CD4-positive, CD25-positive, alpha-beta regulatory T cell (primary cell): ENCODE measurements at regions not wholly inside any gene's neighbourhood (a gene's known extent, or its start where the extent isn't known, plus 50 kb on each side); places are given as distances from the start of the nearest gene placed in this dataset.
A peak's percentile ranks its signal among the peaks of the same experiment; 100 is the strongest.

Source experiments
- ATAC-seq, 2 donors: fragments of 150-1000 bp; cut with Tn5 transposase; one replicate each; pipeline ENCODE4 v1.10.0; 2021; ENCODE audit warnings: low read depth in 2 of 2, moderate number of reproducible peaks in 2 of 2, moderate library complexity in 1 of 2
- DNase-seq, 3 donors: peaks; one replicate each; pipeline versions ENCODE4 v3.0.0 to v3.0.0-alpha.2; 2012 to 2022; ENCODE audit warnings: mixed read lengths in 1 of 3
- H3K27ac ChIP-seq: one replicate; pipeline ENCODE4 v1.7.0; 2013; ENCODE audit warnings: mild to moderate bottlenecking, low read length; ENCODE audit not compliant: insufficient read depth, poor library complexity, severe bottlenecking
- H3K27me3 ChIP-seq: one replicate; pipeline ENCODE4 v1.7.0; 2013; ENCODE audit warnings: low read length; ENCODE audit not compliant: control insufficient read depth, insufficient read depth
- H3K36me3 ChIP-seq: one replicate; pipeline ENCODE4 v1.7.0; 2013; ENCODE audit warnings: mild to moderate bottlenecking, low read length, moderate library complexity; ENCODE audit not compliant: control insufficient read depth, insufficient read depth
- H3K4me1 ChIP-seq: 2 replicates; pipeline ENCODE4 v1.7.0; 2013; ENCODE audit warnings: mild to moderate bottlenecking, low read length; ENCODE audit not compliant: insufficient read depth, control insufficient read depth, poor library complexity, severe bottlenecking
- H3K4me3 ChIP-seq: one replicate; pipeline ENCODE4 v1.7.0; 2013; ENCODE audit warnings: low read depth, mild to moderate bottlenecking, low read length, moderate library complexity
- H3K9me3 ChIP-seq, 2 experiments: 1 replicate in 1 of 2; 2 replicates in 1 of 2; pipeline ENCODE4 v1.7.0; 2013; ENCODE audit warnings: low read length in 2 of 2, mild to moderate bottlenecking in 1 of 2, moderate library complexity in 1 of 2; ENCODE audit not compliant: control insufficient read depth in 2 of 2
- H3K27ac Mint-ChIP-seq, 3 donors: one replicate each; pipeline ENCODE4 v1.8.0; 2020 to 2022; ENCODE audit warnings: mild to moderate bottlenecking in 3 of 3, mixed read lengths in 3 of 3, moderate library complexity in 2 of 3
- H3K27me3 Mint-ChIP-seq: one replicate; pipeline ENCODE4 v1.8.0; 2022; ENCODE audit warnings: mild to moderate bottlenecking, mixed read lengths
- H3K36me3 Mint-ChIP-seq: one replicate; pipeline ENCODE4 v1.8.0; 2020; ENCODE audit warnings: mixed read lengths
- H3K4me1 Mint-ChIP-seq, 4 donors: one replicate each; pipeline ENCODE4 v1.8.0; 2020 to 2022; ENCODE audit warnings: mixed read lengths in 4 of 4, mild to moderate bottlenecking in 1 of 4
- H3K4me3 Mint-ChIP-seq, 4 donors: one replicate each; pipeline ENCODE4 v1.8.0; 2020 to 2022; ENCODE audit warnings: mild to moderate bottlenecking in 4 of 4, mixed read lengths in 4 of 4, moderate library complexity in 3 of 4
- H3K9me3 Mint-ChIP-seq, 7 donors: one replicate each; pipeline ENCODE4 v1.8.0; 2020 to 2022; ENCODE audit warnings: mixed read lengths in 7 of 7, mild to moderate bottlenecking in 3 of 7, moderate library complexity in 2 of 7

DNA sequence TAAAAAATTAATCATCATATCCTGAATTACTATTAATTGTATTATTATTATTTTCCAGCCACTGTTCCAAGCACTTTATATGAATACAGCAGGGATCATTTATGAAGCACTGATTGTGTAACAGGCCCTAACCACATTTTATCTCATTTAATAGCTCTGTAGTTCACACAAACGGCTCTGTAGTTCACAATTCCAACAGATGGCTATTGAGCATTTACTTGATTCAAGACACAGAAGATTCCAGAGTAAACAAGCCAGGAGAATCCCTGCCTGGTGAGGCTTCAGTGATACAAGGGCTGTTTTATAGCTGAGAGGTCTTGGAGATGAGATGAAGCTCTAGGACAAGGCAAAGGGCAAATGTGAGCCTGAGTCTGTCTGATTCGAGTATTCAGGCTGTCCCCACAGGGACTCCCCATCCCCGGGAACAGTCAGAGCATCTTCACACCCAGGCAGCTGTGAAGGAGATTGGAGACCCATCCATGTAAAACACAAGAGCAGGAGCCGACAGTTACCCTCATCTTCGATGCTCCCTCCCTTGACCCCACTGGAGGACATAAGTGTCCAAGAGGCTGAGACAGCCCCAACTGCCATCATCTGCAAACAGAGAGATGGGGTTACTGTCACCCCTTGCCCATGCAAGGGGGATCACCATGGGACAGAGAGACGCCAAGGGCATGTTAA, 222.5 kb downstream of the MN1 start:
- ATAC-seq (no peak), DNase-seq (no peak)
- Mint-ChIP-seq H3K27me3 (peaks cover 9% of the 10 kb centered on the region), H3K9me3 (no peaks in the 10 kb centered on the region), H3K4me1 (no peaks in the 10 kb centered on the region), H3K27ac (no peak overlapping the region), H3K4me3 (no peak overlapping the region), H3K36me3 (no peaks in the 10 kb centered on the region)
- no peaks in the 10 kb centered on the region for H3K36me3 ChIP-seq
- H3K9me3 ChIP-seq: no peaks in the 10 kb centered on the region
- H3K4me3 ChIP-seq: no peak overlapping the region
- no peaks in the 10 kb centered on the region for H3K27me3 ChIP-seq
- H3K27ac ChIP-seq: no peak overlapping the region
- no peaks in the 10 kb centered on the region for H3K4me1 ChIP-seq

DNA sequence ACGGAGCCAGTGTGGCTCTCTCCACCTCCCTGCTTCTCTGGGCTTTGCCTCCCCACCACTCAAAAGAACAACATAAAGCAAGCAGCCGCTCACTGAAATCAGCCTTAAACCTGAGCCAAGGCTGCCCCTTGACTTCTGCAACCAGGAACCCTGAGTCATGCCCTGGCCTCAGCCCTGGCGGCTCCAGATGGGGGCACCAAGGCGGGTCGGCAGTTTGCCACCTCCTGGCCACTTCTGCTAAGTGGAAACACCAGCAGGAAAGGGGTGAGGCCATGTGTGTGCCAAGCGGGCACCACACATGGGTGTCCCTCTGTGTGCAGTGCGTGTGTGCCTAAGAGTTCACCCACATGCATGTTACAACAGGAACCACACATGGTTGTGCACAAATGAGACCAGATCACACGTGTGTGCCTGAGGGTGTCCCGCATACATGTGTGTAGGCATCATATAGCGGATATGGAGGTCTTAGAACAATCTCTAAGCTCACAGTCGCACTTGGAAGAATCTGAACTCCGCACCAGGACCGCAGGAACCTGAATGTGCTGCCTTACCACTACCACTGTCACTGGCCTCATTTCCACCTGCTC, 221.2 kb downstream of the MN1 start:
- Histone ChIP-seq H3K9me3 (no peaks in the 10 kb centered on the region), H3K27me3 (no peaks in the 10 kb centered on the region), H3K4me1 (no peaks in the 10 kb centered on the region), H3K27ac (no peak overlapping the region), H3K4me3 (no peak overlapping the region), H3K36me3 (no peaks in the 10 kb centered on the region)
- Mint-ChIP-seq H3K27ac (no peak overlapping the region), H3K27me3 (peaks cover 9% of the 10 kb centered on the region), H3K9me3 (no peaks in the 10 kb centered on the region), H3K36me3 (no peaks in the 10 kb centered on the region), H3K4me3 (no peak overlapping the region), H3K4me1 (no peaks in the 10 kb centered on the region)
- DNase-seq (no peak), ATAC-seq (no peak)

DNA sequence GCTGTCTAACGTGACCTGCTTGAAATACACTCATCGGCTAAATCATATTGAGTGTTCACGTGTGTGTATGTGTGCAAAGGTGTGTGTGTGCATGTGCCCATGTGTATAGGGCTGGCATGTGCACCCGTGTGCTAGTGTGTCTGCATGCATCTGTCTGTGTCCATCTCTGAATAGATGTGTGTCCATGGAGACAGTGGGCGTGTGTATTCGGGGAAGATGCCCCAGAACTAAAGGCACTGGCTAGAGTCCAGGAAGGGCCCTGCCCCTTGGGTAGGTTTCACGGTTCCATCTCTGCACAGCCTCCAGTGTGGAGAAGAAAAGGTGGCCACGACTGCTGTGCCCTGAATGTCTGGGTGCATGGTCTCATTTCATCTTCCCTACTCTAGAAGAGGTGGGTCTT, 220.3 kb downstream of the MN1 start:
- Histone ChIP-seq H3K9me3 (no peaks in the 10 kb centered on the region), H3K4me1 (no peaks in the 10 kb centered on the region), H3K4me3 (no peak overlapping the region), H3K27ac (no peak overlapping the region), H3K36me3 (no peaks in the 10 kb centered on the region), H3K27me3 (no peaks in the 10 kb centered on the region)
- Mint-ChIP-seq H3K9me3 (no peaks in the 10 kb centered on the region), H3K27ac (no peak overlapping the region), H3K4me3 (no peak overlapping the region), H3K36me3 (no peaks in the 10 kb centered on the region), H3K27me3 (peaks cover 9% of the 10 kb centered on the region), H3K4me1 (no peaks in the 10 kb centered on the region)
- no peak for ATAC-seq
- no peak for DNase-seq

DNA sequence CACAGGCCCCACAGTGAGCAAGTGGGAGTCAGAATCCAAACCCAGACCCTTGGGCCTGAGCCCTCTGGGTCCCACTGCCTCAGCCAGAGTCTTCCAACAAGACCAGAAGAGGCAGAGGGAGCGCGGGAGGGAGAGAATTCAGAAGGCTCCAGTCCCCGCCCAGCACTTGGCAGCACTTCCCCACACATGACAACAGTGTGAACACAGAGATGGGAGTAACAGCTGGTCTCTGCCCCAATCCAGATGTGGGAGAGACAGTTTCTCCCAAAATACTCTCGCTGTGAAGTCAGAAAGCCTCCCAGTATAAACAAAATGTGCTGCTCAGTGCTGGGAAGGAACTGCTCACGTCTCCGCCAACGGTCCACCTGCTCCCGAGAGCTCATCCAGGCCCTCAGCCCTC, 219.9 kb downstream of the MN1 start:
- H3K27ac Mint-ChIP-seq: no peak overlapping the region
- peak overlapping the region in 1 of 4 donors; percentile 7 for H3K4me3 Mint-ChIP-seq
- ATAC-seq: no peak
- H3K4me1 Mint-ChIP-seq: no peaks in the 10 kb centered on the region
- Histone ChIP-seq H3K27ac (no peak overlapping the region), H3K4me3 (no peak overlapping the region), H3K36me3 (no peaks in the 10 kb centered on the region), H3K4me1 (no peaks in the 10 kb centered on the region), H3K9me3 (no peaks in the 10 kb centered on the region), H3K27me3 (no peaks in the 10 kb centered on the region)
- H3K36me3 Mint-ChIP-seq: no peaks in the 10 kb centered on the region
- no peak for DNase-seq
- peaks cover 9% of the 10 kb centered on the region for H3K27me3 Mint-ChIP-seq
- no peaks in the 10 kb centered on the region for H3K9me3 Mint-ChIP-seq

DNA sequence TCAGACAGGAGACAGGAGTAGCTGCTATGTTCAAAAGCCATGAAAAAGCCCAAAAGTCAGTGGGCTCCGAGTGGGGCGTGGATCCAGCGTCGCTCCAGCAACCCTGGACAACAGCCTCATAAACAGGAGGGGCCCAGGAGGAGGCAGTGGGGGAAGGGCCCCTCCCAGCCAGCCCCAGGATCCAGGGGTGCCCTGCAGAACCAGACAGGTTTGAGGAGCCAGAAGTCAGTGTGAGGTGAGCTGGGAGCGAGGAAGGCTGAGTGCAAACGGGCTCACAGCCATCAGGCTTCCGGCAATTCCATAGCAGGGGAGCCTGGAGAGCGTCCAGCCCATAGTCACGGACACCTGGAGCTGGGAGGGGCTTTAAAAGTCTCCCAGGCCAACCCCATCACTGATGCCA, 217.7 kb downstream of the MN1 start:
- Histone ChIP-seq H3K9me3 (no peaks in the 10 kb centered on the region), H3K4me1 (no peaks in the 10 kb centered on the region), H3K27me3 (no peaks in the 10 kb centered on the region), H3K27ac (no peak overlapping the region), H3K4me3 (no peak overlapping the region), H3K36me3 (no peaks in the 10 kb centered on the region)
- peaks cover 0 to 1% (median 0%) of the 10 kb centered on the region in 7 donors for H3K9me3 Mint-ChIP-seq
- no peaks in the 10 kb centered on the region for H3K36me3 Mint-ChIP-seq
- no peak overlapping the region for H3K4me3 Mint-ChIP-seq
- no peaks in the 10 kb centered on the region for H3K4me1 Mint-ChIP-seq
- DNase-seq (no peak), ATAC-seq (no peak)
- peaks cover 9% of the 10 kb centered on the region for H3K27me3 Mint-ChIP-seq
- H3K27ac Mint-ChIP-seq: no peak overlapping the region

DNA sequence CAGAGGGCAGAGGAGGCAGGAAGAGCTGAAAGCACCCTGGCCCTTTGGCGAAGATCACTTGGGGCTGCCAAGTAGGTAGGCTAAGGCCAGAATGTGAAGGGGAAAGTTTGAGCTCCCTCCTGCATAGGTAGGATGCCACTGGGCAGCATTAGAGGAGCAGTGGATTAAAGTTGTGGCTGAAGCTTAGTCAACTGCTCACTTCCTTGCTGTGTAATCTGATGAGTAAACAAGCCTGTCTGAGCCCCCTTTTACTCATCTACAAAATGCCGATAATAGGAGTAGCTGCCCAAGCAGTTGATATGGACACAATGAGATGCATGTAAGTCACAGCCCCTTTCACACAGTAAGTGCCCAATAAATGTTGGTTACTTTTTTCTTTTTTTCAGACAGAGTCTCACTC, 216.4 kb downstream of the MN1 start:
- Mint-ChIP-seq H3K36me3 (no peaks in the 10 kb centered on the region), H3K4me3 (no peak overlapping the region), H3K4me1 (no peaks in the 10 kb centered on the region), H3K9me3 (peaks cover 0 to 4% (median 0%) of the 10 kb centered on the region in 7 donors), H3K27ac (no peak overlapping the region), H3K27me3 (peaks cover 9% of the 10 kb centered on the region)
- Histone ChIP-seq H3K4me3 (no peak overlapping the region), H3K36me3 (no peaks in the 10 kb centered on the region), H3K27ac (no peak overlapping the region), H3K9me3 (no peaks in the 10 kb centered on the region), H3K27me3 (no peaks in the 10 kb centered on the region), H3K4me1 (no peaks in the 10 kb centered on the region)
- no peak for ATAC-seq
- DNase-seq: no peak

DNA sequence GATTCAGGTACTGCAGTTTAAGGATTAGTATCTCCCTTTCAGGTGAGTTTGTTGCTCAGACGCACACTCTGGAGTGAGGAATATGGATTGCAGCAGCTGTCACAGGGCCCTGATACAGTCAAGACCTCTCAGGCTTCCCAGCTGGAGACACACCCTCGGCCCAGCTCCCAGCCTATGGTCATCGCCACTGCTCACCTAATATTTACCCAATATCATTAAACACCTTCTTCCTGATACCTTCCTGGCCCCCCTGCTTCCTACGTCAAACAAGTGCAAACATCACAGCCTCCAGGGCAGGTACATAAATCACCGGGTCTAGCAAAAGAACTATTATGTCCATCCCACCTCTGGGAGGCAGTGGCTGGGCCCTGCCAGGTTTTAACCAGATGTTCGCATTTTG, 213.3 kb downstream of the MN1 start:
- Histone ChIP-seq H3K36me3 (no peaks in the 10 kb centered on the region), H3K27ac (no peak overlapping the region), H3K9me3 (no peaks in the 10 kb centered on the region), H3K4me3 (no peak overlapping the region), H3K27me3 (no peaks in the 10 kb centered on the region), H3K4me1 (no peaks in the 10 kb centered on the region)
- H3K4me3 Mint-ChIP-seq: no peak overlapping the region
- no peak for ATAC-seq
- H3K27ac Mint-ChIP-seq: no peak overlapping the region
- DNase-seq: no peak
- H3K27me3 Mint-ChIP-seq: no peaks in the 10 kb centered on the region
- H3K4me1 Mint-ChIP-seq: no peaks in the 10 kb centered on the region
- no peaks in the 10 kb centered on the region for H3K36me3 Mint-ChIP-seq
- peaks cover 0 to 4% (median 0%) of the 10 kb centered on the region in 7 donors for H3K9me3 Mint-ChIP-seq

DNA sequence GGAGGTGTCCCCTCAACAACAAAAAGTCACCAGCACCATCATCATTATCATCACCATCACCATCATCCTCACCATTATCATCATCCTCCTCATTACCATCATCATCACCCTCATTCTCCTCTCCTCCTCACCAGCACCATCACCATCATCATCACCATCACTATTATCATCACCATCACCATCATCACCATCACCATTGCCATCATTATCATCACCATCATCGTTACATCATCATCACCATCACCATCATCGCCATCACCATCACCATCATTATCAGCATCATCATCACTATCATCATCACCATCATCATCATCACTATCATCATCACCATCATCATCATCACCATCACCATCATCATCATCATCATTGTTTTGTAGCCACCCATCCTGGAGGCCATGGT, 212.6 kb downstream of the MN1 start:
- no peaks in the 10 kb centered on the region for H3K9me3 ChIP-seq
- no peak overlapping the region for H3K27ac Mint-ChIP-seq
- H3K36me3 Mint-ChIP-seq: no peaks in the 10 kb centered on the region
- H3K36me3 ChIP-seq: no peaks in the 10 kb centered on the region
- no peak for ATAC-seq
- H3K27ac ChIP-seq: no peak overlapping the region
- no peaks in the 10 kb centered on the region for H3K27me3 Mint-ChIP-seq
- peaks cover 0 to 4% (median 0%) of the 10 kb centered on the region in 7 donors for H3K9me3 Mint-ChIP-seq
- H3K4me3 Mint-ChIP-seq: no peak overlapping the region
- no peak for DNase-seq
- H3K4me1 Mint-ChIP-seq: no peaks in the 10 kb centered on the region
- no peaks in the 10 kb centered on the region for H3K27me3 ChIP-seq
- H3K4me3 ChIP-seq: no peak overlapping the region
- no peaks in the 10 kb centered on the region for H3K4me1 ChIP-seq
